Fibroblast of the conjunctiva (primary cell): ENCODE measurements at regions not wholly inside any gene's neighbourhood (a gene's known extent, or its start where the extent isn't known, plus 50 kb on each side); places are given as distances from the start of the nearest gene placed in this dataset.

Experiments used
- DNase-seq: peaks from one replicate; pipeline ENCODE4 v3.0.0-alpha.2; 2010; ENCODE audit warnings: low read depth

GRCh38 chr16:6576113-6576512 lies 756.5 kb upstream of the RBFOX1 start:
- DNase-seq: no peak

GRCh38 chr16:6574146-6574545 lies 758.5 kb upstream of the RBFOX1 start:
- no peak for DNase-seq

GRCh38 chr16:6573577-6573976 lies 759.1 kb upstream of the RBFOX1 start:
- DNase-seq: no peak

GRCh38 chr16:6571044-6571443 lies 761.6 kb upstream of the RBFOX1 start:
- DNase-seq: no peak

- DNase-seq: no peak
Observed at GRCh38 chr16:6570530-6570929, 762.1 kb upstream of the RBFOX1 start.

GRCh38 chr16:6562986-6563385 lies 769.7 kb upstream of the RBFOX1 start:
- DNase-seq: no peak

GRCh38 chr16:6560306-6561100 lies 772.1 kb upstream of the RBFOX1 start:
- DNase-seq: no peak

- no peak for DNase-seq
Observed at GRCh38 chr16:6558661-6559060, 774.0 kb upstream of the RBFOX1 start.

- DNase-seq: no peak
Observed at GRCh38 chr16:6558126-6558525, 774.5 kb upstream of the RBFOX1 start.

- DNase-seq: no peak
Observed at GRCh38 chr16:6557353-6558023, 775.2 kb upstream of the RBFOX1 start.

- no peak for DNase-seq
Observed at GRCh38 chr16:6549415-6549814, 783.2 kb upstream of the RBFOX1 start.

- no peak for DNase-seq
Observed at GRCh38 chr16:6548507-6548906, 784.1 kb upstream of the RBFOX1 start.

GRCh38 chr16:6547131-6547530 lies 785.5 kb upstream of the RBFOX1 start:
- no peak for DNase-seq

- DNase-seq: no peak
Observed at GRCh38 chr16:6545329-6545728, 787.3 kb upstream of the RBFOX1 start.

- DNase-seq: no peak
Observed at GRCh38 chr16:6541267-6541666, 791.4 kb upstream of the RBFOX1 start.

- no peak for DNase-seq
Observed at GRCh38 chr16:6536411-6536810, 796.2 kb upstream of the RBFOX1 start.

- no peak for DNase-seq
Observed at GRCh38 chr16:6531067-6531466, 801.6 kb upstream of the RBFOX1 start.

- DNase-seq: no peak
Observed at GRCh38 chr16:6528217-6528616, 804.4 kb upstream of the RBFOX1 start.

- DNase-seq: no peak
Observed at GRCh38 chr16:6527646-6528045, 805.0 kb upstream of the RBFOX1 start.

- DNase-seq: no peak
Observed at GRCh38 chr16:6524501-6524900, 808.1 kb upstream of the RBFOX1 start.

- no peak for DNase-seq
Observed at GRCh38 chr16:6517020-6517720, 815.5 kb upstream of the RBFOX1 start.

- DNase-seq: no peak
Observed at GRCh38 chr16:6512512-6512911, 820.1 kb upstream of the RBFOX1 start.

GRCh38 chr16:6510261-6510660 lies 822.4 kb upstream of the RBFOX1 start:
- DNase-seq: no peak
